ENCODE measurements at regions not wholly inside any gene's neighbourhood (a gene's known extent, or its start where the extent isn't known, plus 50 kb on each side); places are given as distances from the start of the nearest gene placed in this dataset.

- no peak for DNase-seq (ENCODE audit: low read depth)
Measured at GRCh38 chrX:68897118-68897945, 68.5 kb downstream of the EFNB1 start.

GRCh38 chrX:68896581-68896980 lies 67.8 kb downstream of the EFNB1 start:
- no peak for DNase-seq (ENCODE audit: low read depth)

DNA sequence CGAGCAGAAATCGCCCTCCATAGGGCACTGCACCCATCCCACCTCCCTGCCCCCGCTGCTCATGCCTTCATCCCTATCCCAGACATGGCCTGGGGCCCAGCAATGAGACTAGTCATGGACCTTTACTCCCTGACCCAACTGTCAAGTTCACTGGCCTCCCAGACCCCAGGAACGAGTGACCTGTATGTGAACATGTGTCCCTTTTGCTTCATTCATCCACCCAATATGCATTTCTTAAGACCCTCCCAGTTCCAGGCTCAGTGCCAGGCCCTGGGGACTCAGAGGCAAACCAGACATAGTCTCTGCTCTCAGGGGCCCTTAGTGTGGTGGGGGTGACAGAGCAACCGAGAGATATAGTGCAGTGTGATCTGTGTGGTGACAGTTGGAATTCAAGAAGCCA lies 67.0 kb downstream of the EFNB1 start:
- no peak for DNase-seq (ENCODE audit: low read depth)

DNA sequence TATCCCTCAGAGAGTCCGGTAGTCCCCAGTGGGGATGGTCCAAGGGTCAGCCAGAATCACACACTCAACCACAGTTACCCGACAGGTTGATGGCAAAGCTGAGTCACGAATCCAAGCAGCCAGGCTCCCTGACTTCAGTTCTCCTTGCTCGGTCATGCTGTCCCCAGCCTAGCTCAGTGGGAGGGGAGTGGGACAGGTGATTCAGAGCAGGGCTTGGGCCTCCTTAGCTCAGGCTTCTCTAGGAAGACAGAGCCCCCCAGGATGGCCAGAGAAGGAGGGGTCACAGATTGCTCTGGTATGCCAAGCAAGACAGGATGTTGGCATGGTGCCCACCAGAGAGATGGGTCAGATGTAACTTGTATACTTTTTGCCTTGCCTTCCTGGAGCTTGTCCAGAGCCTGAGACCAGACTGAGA lies 66.5 kb downstream of the EFNB1 start:
- DNase-seq (ENCODE audit: low read depth): peak; percentile 51

DNA sequence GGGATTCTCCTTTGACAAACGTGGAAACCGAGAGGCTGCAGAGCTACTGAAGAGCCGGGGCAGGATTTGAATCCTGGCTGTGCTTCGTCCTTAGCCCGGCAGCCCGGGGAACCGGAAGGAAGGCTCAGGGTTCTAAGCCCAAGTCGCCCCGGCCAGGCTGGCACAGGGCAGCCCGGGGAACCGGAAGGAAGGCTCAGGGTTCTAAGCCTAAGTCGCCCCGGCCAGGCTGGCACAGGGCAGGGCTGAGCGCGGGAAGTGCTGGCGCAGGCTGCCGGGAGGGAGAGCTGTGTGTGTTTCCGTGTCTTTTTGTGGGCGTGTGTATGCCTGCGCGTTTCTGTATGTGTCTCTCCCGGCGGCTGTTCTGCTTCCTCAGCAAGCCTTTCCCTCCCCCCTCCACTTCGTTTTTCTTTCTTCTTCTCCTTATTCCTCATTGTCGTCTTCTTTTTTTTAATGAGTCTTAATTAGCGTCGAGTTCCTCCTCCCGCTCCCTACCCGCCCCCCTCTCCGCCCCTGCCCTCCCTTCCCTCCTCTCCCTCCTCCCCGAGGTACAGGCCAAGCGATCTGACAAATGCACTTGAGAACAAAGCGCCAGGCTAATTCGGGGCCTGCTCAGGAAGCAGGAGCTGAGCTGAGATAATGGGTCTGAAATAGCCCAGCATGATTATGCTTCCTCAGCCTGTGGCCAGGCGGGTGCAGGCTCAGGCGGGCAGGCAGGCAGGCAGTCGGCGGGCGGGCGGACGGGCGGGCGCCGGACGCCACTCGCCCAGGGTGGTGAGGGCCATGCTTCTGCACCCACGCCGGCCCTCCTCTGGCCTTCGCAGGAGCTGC lies 65.9 kb downstream of the EFNB1 start:
- peak; percentile 66 for DNase-seq (ENCODE audit: low read depth)

DNA sequence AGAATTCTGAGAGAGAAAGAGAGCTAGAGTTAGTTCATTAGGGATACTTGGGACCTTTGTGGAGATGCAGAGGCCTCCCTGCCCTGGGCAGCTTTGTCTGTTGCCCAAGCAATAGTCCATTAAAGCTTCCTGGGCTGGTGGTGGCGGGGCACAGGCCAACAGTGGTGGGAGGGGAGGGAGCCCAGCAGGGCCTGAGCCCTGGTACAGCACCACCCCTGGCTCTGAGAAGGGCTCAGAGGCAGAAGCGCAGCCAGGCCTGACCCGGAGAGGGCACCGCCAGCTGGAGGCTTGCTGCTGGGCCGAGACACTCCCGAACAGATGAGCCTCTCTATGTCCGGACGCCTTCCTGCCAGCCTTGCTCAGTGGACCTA lies 65.3 kb downstream of the EFNB1 start:
- no peak for DNase-seq (ENCODE audit: low read depth)

GRCh38 chrX:68892651-68893050 lies 63.8 kb downstream of the EFNB1 start:
- DNase-seq (ENCODE audit: low read depth): no peak

DNA sequence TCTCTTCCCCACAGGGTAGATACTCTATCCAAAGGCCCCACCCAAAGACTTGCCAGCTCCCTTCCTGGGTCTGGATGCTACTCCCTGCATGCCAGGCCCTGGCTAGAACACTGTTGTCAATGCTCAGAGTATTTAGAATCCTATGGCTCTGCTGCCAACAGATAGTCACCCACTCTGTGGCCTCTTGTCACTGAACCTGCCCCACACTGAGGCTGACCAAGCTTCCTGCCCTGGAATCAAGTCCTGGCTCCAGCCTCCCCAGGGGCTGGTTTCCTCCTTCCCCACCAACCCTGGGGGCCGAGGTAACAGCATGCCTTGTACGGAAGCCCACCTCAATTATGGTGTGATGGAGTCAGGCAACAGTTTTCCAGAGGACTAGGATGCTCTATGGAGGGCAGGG lies 63.3 kb downstream of the EFNB1 start:
- no peak for DNase-seq (ENCODE audit: low read depth)

Data from myocyte (in vitro differentiated cells).